ENCODE measurements at regions not wholly inside any gene's neighbourhood (a gene's known extent, or its start where the extent isn't known, plus 50 kb on each side); places are given as distances from the start of the nearest gene placed in this dataset.

DNA sequence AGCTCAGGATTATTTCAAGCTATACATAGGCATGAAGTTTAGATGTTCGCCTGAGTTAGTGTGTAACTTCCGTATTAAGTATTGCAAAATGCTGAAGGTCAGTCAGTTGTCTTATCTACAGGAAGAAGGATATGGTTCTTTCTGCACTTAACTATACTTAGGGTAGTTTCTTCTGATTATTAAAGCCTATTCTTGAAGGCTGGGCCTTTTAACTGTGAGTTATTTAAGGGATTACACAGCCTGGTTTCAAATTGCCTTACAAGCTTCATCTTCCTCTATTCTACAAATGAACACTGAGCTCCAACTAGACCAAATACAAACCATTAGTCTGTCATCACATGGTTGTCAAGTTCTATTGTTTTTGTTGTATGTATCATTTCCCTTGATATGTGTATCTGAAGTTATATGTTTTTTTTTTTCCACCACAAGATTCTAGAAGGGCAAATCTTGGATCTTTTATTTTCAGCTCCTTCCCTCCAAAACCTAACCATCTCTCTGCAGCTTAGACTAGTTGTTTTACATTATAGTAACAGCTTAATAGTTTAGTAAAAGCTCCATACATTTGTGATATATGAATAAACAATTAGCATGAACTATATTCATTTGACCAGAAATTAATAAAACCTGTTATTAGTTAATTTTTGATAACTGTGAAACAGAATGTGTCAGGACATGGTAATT lies 272.9 kb upstream of the KCNMB2 start:
- no peak for DNase-seq

DNA sequence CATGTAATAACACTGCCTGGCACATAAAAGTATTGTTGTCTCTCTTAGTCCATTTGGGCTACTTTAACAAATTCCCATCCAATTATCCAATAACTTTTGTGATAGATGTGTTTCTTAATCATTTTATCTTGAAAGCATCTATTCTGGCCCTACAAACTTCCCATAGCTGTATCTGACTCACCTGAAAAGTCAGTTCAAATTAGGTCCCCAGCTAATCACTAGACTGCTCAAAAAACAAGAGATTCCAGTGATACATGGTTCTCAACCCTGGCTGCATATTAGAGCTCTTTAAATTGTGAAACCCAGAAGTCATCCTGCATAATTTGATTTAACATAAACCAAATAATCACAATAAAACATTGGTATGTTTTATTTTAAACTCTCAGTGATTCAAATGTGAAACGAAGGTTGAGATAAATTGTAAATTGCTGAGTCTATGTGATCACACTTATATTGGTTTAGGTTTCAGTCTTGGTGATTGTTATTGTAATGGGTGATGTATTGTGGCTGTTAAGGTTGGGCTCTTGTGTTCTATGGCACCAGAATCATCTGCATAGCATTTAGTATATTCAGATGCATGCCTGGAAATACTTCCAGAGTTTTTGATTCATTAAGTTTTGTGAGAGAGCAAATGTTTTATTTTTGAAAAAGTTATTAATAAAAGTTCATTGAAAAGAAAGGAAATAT lies 268.9 kb upstream of the KCNMB2 start:
- no peak for DNase-seq

DNA sequence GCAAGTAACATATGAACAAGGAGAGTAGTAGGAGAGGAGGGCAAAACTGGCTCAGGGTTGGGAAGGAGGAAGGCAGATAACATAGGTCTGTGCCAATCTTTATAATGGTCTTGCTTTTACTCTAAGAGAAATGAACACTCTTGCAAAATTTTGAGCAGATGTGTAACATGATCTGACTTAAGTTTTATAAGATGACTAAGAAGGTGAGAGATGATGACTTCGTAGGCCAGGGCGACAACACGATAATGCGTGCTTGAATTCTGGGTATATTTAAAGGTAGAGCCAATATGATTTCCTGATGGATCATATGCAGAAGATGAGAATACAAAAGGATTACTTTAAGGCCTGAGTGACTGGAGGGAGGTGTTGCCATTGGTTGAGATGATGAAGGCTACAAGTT lies 265.4 kb upstream of the KCNMB2 start:
- no peak for DNase-seq

GRCh38 chr3:178271740-178272387 lies 264.4 kb upstream of the KCNMB2 start:
- DNase-seq, result no peak

- no peak for DNase-seq
Observed at GRCh38 chr3:178272841-178273240, 263.4 kb upstream of the KCNMB2 start.

- DNase-seq, result no peak
Observed at GRCh38 chr3:178274711-178275110, 261.5 kb upstream of the KCNMB2 start.

DNA sequence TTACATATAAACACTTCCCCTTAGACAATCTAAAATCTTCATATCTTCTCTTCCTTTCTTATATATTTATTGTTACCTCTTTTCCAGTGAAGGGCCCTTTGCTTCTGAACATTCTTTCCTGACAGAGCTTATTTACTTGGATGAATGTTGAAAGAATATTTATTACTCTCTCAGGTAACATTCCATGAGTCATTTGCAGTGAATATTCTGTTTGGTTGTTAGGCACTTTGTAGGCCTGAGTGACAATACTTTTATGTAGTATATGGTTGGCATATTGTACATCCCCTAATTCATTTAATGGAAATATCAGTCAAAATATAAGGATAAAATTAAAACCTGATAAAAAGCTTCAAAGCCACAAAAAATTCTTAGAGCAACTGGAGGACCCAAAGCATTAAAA lies 260.9 kb upstream of the KCNMB2 start:
- no peak for DNase-seq

DNA sequence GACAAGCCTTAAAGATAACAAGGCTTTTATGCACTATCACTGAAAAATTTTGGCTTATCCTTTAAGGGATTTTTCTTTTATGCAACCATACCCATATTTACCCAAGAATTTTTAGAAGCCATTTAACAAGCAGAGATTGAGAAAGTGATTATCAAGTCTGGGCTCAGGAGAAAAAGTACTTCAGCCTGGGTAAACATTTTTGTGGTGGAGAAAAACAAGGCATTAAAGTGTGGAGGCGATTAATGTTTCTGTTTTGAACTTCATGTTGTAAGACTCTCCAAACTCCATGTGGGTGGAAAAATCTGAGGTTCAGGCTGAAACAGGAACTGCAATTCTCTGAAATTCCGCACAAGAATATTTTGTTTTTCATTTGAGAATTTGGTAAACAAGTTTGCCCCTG lies 260.4 kb upstream of the KCNMB2 start:
- DNase-seq, result no peak

DNA sequence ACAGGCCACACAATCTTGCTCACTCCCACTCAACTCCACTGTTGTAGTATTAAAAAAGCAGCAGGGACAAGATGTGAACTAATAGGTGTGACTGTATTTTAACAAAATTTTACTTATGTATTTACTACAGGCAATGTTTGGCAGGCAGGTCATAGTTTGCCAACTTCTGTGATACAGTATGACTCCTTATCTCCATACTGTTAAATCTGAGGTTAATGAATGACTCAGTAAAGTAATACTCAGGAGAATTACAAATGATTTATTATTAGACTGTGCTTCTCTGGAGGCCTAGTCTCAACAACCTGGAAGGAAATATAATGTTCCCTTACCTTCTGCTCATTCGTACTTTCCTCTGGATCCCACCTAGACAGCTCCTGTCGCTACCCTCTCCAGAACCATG lies 258.6 kb upstream of the KCNMB2 start:
- DNase-seq, result no peak

DNA sequence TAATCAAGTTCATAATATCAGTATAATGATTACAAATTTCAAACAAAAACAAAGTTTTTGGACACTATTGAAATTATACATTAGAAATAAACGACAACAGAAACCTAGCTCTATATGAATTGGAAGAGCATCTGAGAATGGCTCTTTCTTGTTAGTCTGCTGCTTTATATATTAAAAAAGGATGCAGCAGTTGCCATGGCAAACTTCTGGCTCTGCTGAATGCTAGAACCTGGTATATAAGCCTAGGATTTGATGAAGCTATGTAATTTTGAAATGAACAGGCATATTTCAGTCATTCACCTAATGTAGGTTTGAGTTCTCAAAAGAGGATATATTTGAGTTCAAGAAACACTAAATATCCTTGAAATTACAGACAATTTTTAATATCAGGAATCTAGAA lies 252.7 kb upstream of the KCNMB2 start:
- no peak for DNase-seq

- no peak for DNase-seq
Observed at GRCh38 chr3:178284181-178284580, 252.1 kb upstream of the KCNMB2 start.

DNA sequence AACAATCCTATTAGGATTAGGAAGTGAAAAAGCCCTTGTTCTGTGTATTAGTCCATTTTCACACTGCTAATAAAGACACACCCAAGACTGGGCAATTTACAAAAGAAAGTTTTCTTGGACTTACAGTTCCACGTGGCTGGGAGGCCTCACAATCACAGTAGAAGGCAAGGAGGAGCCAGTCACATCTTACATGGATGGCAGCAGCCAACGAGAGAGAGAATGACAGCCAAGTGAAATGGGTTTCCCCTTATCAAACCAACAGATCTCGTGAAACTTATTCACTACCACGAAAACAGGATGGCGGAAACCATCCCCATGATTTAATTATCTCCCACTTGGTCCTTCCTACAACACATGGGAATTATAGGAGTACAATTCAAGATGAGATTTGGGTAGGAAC lies 248.2 kb upstream of the KCNMB2 start:
- DNase-seq, result no peak

DNA sequence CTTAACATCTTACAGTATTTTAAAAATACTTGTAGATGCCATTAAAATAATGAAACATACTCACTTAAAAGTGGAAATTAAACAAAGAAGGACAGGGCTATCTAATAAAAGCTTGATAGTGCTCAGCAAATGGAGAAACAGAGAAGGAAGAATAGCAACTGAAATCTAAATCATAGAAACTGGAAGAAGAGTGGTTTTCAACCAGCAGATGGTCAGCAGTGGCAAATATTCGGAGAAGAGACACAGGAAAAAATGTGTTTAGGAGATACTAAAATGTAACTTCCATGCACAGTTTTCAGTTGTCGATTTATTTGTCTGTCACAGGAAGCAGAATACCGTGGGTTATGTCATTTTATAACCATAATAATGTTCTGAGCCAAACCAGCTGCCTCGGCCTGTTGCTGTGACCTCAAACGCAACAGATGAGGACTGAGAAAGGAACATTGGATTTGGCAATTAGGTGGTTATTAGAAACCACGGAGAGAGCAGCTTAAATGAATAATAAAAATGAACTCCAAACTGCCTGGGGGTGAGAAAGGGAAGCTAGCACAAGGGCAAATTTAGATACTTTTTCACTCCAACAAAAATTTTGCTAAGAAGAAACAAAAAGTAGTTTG lies 246.6 kb upstream of the KCNMB2 start:
- no peak for DNase-seq

- DNase-seq, result no peak
Observed at GRCh38 chr3:178291574-178292370, 244.5 kb upstream of the KCNMB2 start.

DNA sequence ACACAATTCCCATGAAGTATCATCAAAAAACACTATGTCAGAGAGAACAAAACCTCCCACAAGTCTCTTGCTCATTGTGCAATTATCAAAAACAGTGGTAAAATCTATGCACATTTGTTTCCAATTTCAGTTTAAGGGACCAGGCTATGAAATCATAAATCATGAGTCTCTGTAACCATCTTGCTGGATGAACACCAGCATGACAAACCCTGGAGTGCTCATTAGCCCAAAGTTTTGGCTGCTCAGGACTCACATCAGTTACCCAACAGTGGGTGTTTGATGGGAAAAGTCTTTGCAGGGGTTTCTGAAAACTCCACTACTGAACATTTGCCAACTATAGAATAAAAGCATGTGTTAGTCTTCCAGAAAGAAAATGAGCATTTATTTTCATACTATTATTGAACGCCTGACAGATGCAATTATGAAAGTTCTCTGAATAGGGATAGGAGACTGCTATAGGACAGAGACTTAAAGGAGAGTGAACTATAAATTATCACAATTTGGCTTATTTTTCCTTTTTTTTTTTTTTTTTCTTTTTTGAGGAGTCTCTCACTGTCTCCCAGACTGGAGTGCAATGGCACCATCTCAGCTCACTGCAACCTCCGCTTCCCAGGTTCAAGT lies 240.8 kb upstream of the KCNMB2 start:
- no peak for DNase-seq

- DNase-seq, result no peak
Observed at GRCh38 chr3:178297199-178297598, 239.0 kb upstream of the KCNMB2 start.

GRCh38 chr3:178297740-178298139 lies 238.5 kb upstream of the KCNMB2 start:
- DNase-seq, result no peak

DNA sequence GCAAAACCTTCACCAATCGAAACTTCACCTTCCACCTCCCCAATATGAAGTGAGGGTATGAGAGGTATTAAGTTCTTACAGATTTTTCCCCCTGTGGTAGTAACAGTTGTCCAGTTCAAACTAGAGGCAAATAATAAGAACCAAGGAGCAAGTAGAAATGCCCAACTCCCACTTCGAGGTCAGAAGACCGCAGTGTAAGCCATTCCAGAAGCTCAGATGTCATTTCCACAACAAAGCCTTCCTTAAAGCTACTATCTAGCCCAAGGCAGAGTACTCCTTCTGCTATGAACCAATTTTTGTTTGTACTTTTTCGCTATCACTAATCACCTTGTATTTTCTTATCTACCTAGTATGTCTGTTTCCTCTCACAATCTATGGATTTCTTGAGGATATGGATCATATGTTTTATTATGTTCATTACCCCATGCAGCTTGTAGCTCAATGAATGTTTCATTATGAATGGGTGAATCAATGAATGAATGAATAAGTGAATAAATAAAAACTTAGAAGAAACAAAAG lies 235.7 kb upstream of the KCNMB2 start:
- DNase-seq, result no peak

GRCh38 chr3:178302966-178303930 lies 233.0 kb upstream of the KCNMB2 start:
- no peak for DNase-seq

- no peak for DNase-seq
Observed at GRCh38 chr3:178304758-178305467, 231.3 kb upstream of the KCNMB2 start.

Measured in left kidney (tissue), 1 donor.